ENCODE measurements at regions not wholly inside any gene's neighbourhood (a gene's known extent, or its start where the extent isn't known, plus 50 kb on each side); places are given as distances from the start of the nearest gene placed in this dataset.

GRCh38 chr4:126216611-126217010 lies 901.9 kb downstream of the FAT4 start:
- TF ChIP-seq POLR2AphosphoS5 (IDR thresholded peaks at IDR 0.05) (no peak), POLR2A (IDR thresholded peaks at IDR 0.05) (no peak)

Data from spleen (tissue), 3 donors.